A549 (cell line): ENCODE measurements at regions not wholly inside any gene's neighbourhood (a gene's known extent, or its start where the extent isn't known, plus 50 kb on each side); places are given as distances from the start of the nearest gene placed in this dataset.

ENCODE experiments used
- ATAC-seq, 2 experiments: fragments of 200-7000 bp in 1 of 2; fragments of >200 bp in 1 of 2; cut with Nextera tagmentation in 1 of 2; cut with Tn5 transposase in 1 of 2; 3 replicates each; pipeline versions ENCODE4 v1.8.0 to v1.9.1; 2018 to 2020; ENCODE audit warnings: mild to moderate bottlenecking in 1 of 2, moderate library complexity in 1 of 2
- CTCF ChIA-PET: fragments of 300-600 bp; sonication (Branson Sonifier 250); formaldehyde crosslinking; extraction: SDS; loops from one replicate; lab custom pipeline; 2021; ENCODE audit warnings: antibody characterized with exemption, inconsistent platforms; lab: Yijun Ruan, JAX
- POLR2A ChIA-PET: fragments of 350-600 bp; formaldehyde crosslinking; extraction: SDS; loops from one replicate; lab custom pipeline; 2021; ENCODE audit warnings: antibody characterized with exemption, inconsistent platforms; lab: Yijun Ruan, JAX
- DNase-seq, 2 experiments: peaks; one replicate each; pipeline versions ENCODE4 v3.0.0 to v3.0.0-alpha.2; 2011 to 2016; ENCODE audit warnings: low read depth in 1 of 2, low spot score in 1 of 2
- FAIRE-seq: peaks from 2 replicates; lab custom pipeline; 2011; peaks lifted over from hg19 to GRCh38; lab: Jason Lieb, UNC
- H3K27ac ChIP-seq, 2 experiments: fragments of >200 bp; sonication (Bioruptor Twin); formaldehyde crosslinking; 3 replicates each; pipeline ENCODE4 v1.5.1; 2016 to 2017
- H3K4me1 ChIP-seq: fragments of >200 bp; sonication (Bioruptor Twin); formaldehyde crosslinking; 3 replicates; pipeline ENCODE4 v1.6.1; 2016
- H3K4me2 ChIP-seq: fragments of >200 bp; sonication (Bioruptor Twin); formaldehyde crosslinking; 3 replicates; pipeline ENCODE4 v1.6.1; 2016
- H3K4me3 ChIP-seq: fragments of >200 bp; sonication (Bioruptor Twin); formaldehyde crosslinking; 3 replicates; pipeline ENCODE4 v1.5.1; 2016
- H3K9me3 ChIP-seq: fragments of >200 bp; sonication (Bioruptor Twin); formaldehyde crosslinking; 3 replicates; pipeline ENCODE4 v1.6.1; 2016
- ATOH8 ChIP-seq: fragments of 250-450 bp; sonication (Bioruptor Pico); IDR thresholded peaks from 2 replicates; pipeline ENCODE4 v1.5.0; 2020; ENCODE audit warnings: low read depth, mild to moderate bottlenecking, moderate library complexity
- CBX8 ChIP-seq: fragments of 200-600 bp; sonication (generic); IDR thresholded peaks from 2 replicates; pipeline ENCODE4 v1.6.1; 2016
- CHD2 ChIP-seq: fragments of 150-350 bp; IDR thresholded peaks from 2 replicates; pipeline ENCODE4 v1.6.1; 2014; ENCODE audit warnings: low read length; ENCODE audit not compliant: partially characterized antibody
- CTCF ChIP-seq: fragments of >200 bp; sonication (Bioruptor Twin); formaldehyde crosslinking; IDR thresholded peaks from 3 replicates; pipeline ENCODE4 v1.5.1; 2016
- E2F6 ChIP-seq: IDR thresholded peaks from 2 replicates; pipeline ENCODE4 v1.6.1; 2012; ENCODE audit warnings: low read depth, borderline replicate concordance
- EHF ChIP-seq: fragments of 250-450 bp; sonication (Bioruptor Pico); IDR thresholded peaks from 2 replicates; pipeline ENCODE4 v1.5.0; 2020; ENCODE audit warnings: mild to moderate bottlenecking
- EHMT2 ChIP-seq: fragments of 200-600 bp; sonication (generic); IDR thresholded peaks from 2 replicates; pipeline ENCODE4 v1.6.1; 2016; ENCODE audit warnings: antibody characterized with exemption, low read depth, mild to moderate bottlenecking, moderate library complexity
- EP300 ChIP-seq, 2 experiments: fragments of >200 bp; sonication (Bioruptor Twin); formaldehyde crosslinking; IDR thresholded peaks; 2 replicates in 1 of 2; 3 replicates in 1 of 2; pipeline ENCODE4 v1.6.1; 2016 to 2017
- ESRRA ChIP-seq: fragments of 150-350 bp; IDR thresholded peaks from 2 replicates; pipeline ENCODE4 v1.6.1; 2014; ENCODE audit warnings: mild to moderate bottlenecking, low read length, borderline replicate concordance
- FOXS1 ChIP-seq: fragments of 250-450 bp; sonication (Bioruptor Pico); IDR thresholded peaks from 2 replicates; pipeline ENCODE4 v1.5.0; 2020; ENCODE audit warnings: mild to moderate bottlenecking, moderate library complexity
- GATA3 ChIP-seq: IDR thresholded peaks from 2 replicates; pipeline ENCODE4 v1.6.1; 2012; ENCODE audit warnings: borderline replicate concordance
- HDAC2 ChIP-seq: fragments of 200-600 bp; sonication (generic); IDR thresholded peaks from 2 replicates; pipeline ENCODE4 v1.6.1; 2016
- HES2 ChIP-seq: fragments of >200 bp; sonication (Bioruptor Twin); formaldehyde crosslinking; IDR thresholded peaks from 2 replicates; pipeline ENCODE4 v1.6.1; 2016
- JUN ChIP-seq, 2 experiments: fragments of >200 bp; sonication (Bioruptor Twin); formaldehyde crosslinking; IDR thresholded peaks; 2 replicates in 1 of 2; 3 replicates in 1 of 2; pipeline ENCODE4 v1.6.1; 2016 to 2017
- MAFK ChIP-seq: fragments of 450-650 bp; IDR thresholded peaks from 2 replicates; pipeline ENCODE4 v1.6.1; 2014; ENCODE audit not compliant: partially characterized antibody
- MAX ChIP-seq: IDR thresholded peaks from 2 replicates; pipeline ENCODE4 v1.6.1; 2012
- MAZ ChIP-seq: fragments of 150-350 bp; IDR thresholded peaks from 2 replicates; pipeline ENCODE4 v1.6.1; 2014; ENCODE audit warnings: antibody characterized with exemption, low read depth, low read length, borderline replicate concordance
- NFE2L2 ChIP-seq: fragments of 150-350 bp; conservative IDR thresholded peaks from 2 replicates; pipeline ENCODE4 v1.6.1; 2014; ENCODE audit warnings: low read length
- NR3C1 ChIP-seq: fragments of >200 bp; sonication (Bioruptor Twin); formaldehyde crosslinking; IDR thresholded peaks from 3 replicates; pipeline ENCODE4 v1.6.1; 2017
- PHF8 ChIP-seq: fragments of 200-600 bp; sonication (generic); IDR thresholded peaks from 2 replicates; pipeline ENCODE4 v1.6.1; 2016; ENCODE audit warnings: low read depth, mild to moderate bottlenecking, antibody characterized with exemption, moderate library complexity, borderline replicate concordance
- POLR2A ChIP-seq: IDR thresholded peaks from 2 replicates; pipeline ENCODE4 v1.6.1; 2012; ENCODE audit warnings: mild to moderate bottlenecking, low read length
- POLR2AphosphoS2 ChIP-seq: conservative IDR thresholded peaks from 2 replicates; pipeline ENCODE4 v1.6.1; 2012; ENCODE audit warnings: low read length, improper control_type of control experiment, inconsistent platforms
- RARB ChIP-seq: fragments of 250-450 bp; sonication (Bioruptor Pico); IDR thresholded peaks from 2 replicates; pipeline ENCODE4 v1.8.0; 2021; ENCODE audit warnings: mild to moderate bottlenecking, moderate library complexity
- RFX5 ChIP-seq: fragments of 450-650 bp; IDR thresholded peaks from 2 replicates; pipeline ENCODE4 v1.7.1; 2014; ENCODE audit warnings: antibody characterized with exemption, mild to moderate bottlenecking, moderate library complexity
- RNF2 ChIP-seq: fragments of 200-600 bp; sonication (generic); IDR thresholded peaks from 2 replicates; pipeline ENCODE4 v1.6.1; 2016; ENCODE audit warnings: low read depth, mild to moderate bottlenecking, antibody characterized with exemption, moderate library complexity, borderline replicate concordance
- SMC3 ChIP-seq: fragments of >200 bp; sonication (Bioruptor Twin); formaldehyde crosslinking; IDR thresholded peaks from 3 replicates; pipeline ENCODE4 v1.6.1; 2018; ENCODE audit warnings: inconsistent platforms
- SREBF2 ChIP-seq: fragments of 450-650 bp; IDR thresholded peaks from 2 replicates; pipeline ENCODE4 v1.6.1; 2014; ENCODE audit warnings: mild to moderate bottlenecking, moderate library complexity
- TFCP2L1 ChIP-seq: fragments of 250-450 bp; sonication (Bioruptor Pico); IDR thresholded peaks from 2 replicates; pipeline ENCODE4 v1.5.0; 2021; ENCODE audit warnings: mild to moderate bottlenecking
- TP53 ChIP-seq: fragments of 250-450 bp; sonication (Bioruptor Pico); IDR thresholded peaks from 2 replicates; pipeline ENCODE4 v1.5.0; 2021; ENCODE audit warnings: mild to moderate bottlenecking, moderate library complexity
- ZNF302 ChIP-seq: fragments of 250-450 bp; sonication (Bioruptor Pico); IDR thresholded peaks from 2 replicates; pipeline ENCODE4 v1.9.0; 2021; ENCODE audit warnings: inconsistent platforms, mild to moderate bottlenecking, moderate library complexity
- ZSCAN20 ChIP-seq: fragments of 250-450 bp; sonication (Bioruptor Pico); IDR thresholded peaks from 2 replicates; pipeline ENCODE4 v1.8.0; 2022; ENCODE audit warnings: mild to moderate bottlenecking, moderate library complexity
- WGBS: methylation state at CpG from one replicate; pipeline ENCODE4 v1.1.6; 2017; ENCODE audit errors: missing lambda C conversion rate; 5-methylcytosine and 5-hydroxymethylcytosine counted together

GRCh38 chr10:129024046-129024445 is 443.0 kb upstream of the MGMT start (continued):
- TF ChIP-seq EP300 (IDR thresholded peaks at IDR 0.05) (no peak), CBX8 (no peak), TP53 (CRISPR knock-in tag) (no peak)

- Histone ChIP-seq H3K27ac (no peak overlapping the region), H3K4me1 (no peaks in the 10 kb centered on the region), H3K9me3 (no peaks in the 10 kb centered on the region)
- ATAC-seq = no peak
- TF ChIP-seq POLR2AphosphoS2 (no peak), EHMT2 (no peak), RFX5 (no peak), GATA3 (no peak), POLR2A (no peak), TP53 (CRISPR knock-in tag) (no peak), MAX (no peak)
- TF ChIP-seq, all 56 proteins: peak for 0
- Histone ChIP-seq H3K4me3 (no peak overlapping the region), H3K4me2 (no peak overlapping the region)
- DNase-seq (no peak), FAIRE-seq (no peak)
- WGBS = no CpG with 5 or more reads among the region's 10 CpGs
- ChIA-PET CTCF (no interaction called here), POLR2A (no interaction called here)
Measured at GRCh38 chr10:129025787-129026186, 441.3 kb upstream of the MGMT start.

- ChIA-PET CTCF (no interaction called here), POLR2A (no interaction called here)
- no peak for FAIRE-seq
- Histone ChIP-seq H3K4me3 (no peak overlapping the region), H3K4me2 (no peak overlapping the region), H3K27ac (no peak overlapping the region), H3K9me3 (no peaks in the 10 kb centered on the region), H3K4me1 (no peaks in the 10 kb centered on the region)
- WGBS = 20% methylated on average over 5 of the region's 5 CpGs
- TF ChIP-seq ZNF302 (CRISPR knock-in tag) (no peak), NFE2L2 (no peak), HDAC2 (no peak), TP53 (CRISPR knock-in tag) (no peak), RFX5 (no peak), JUN (IDR thresholded peaks at IDR 0.05) (no peak), NR3C1 (no peak), SREBF2 (no peak), ZSCAN20 (CRISPR knock-in tag) (no peak), FOXS1 (CRISPR knock-in tag) (no peak), ATOH8 (CRISPR knock-in tag) (no peak), CBX8 (no peak), TFCP2L1 (CRISPR knock-in tag) (no peak), SMC3 (no peak), RNF2 (no peak), RARB (CRISPR knock-in tag) (no peak), E2F6 (no peak)
- ATAC-seq = no peak
- DNase-seq = no peak
Measured at GRCh38 chr10:129027906-129028305, 439.1 kb upstream of the MGMT start.

GRCh38 chr10:129028451-129028850 is 438.6 kb upstream of the MGMT start:
- Histone ChIP-seq H3K27ac (no peak overlapping the region), H3K4me3 (no peak overlapping the region), H3K9me3 (no peaks in the 10 kb centered on the region), H3K4me1 (no peaks in the 10 kb centered on the region), H3K4me2 (no peak overlapping the region)
- ATAC-seq = no peak
- ChIA-PET CTCF (no interaction called here), POLR2A (no interaction called here)
- no peak for FAIRE-seq
- 17% methylated on average over 7 of the region's 7 CpGs for WGBS
- no peak for DNase-seq
- TF ChIP-seq MAZ (no peak), PHF8 (no peak), CHD2 (no peak), HES2 (no peak), RARB (CRISPR knock-in tag) (no peak), TFCP2L1 (CRISPR knock-in tag) (no peak), RNF2 (no peak), ESRRA (no peak), NR3C1 (no peak), POLR2A (no peak), MAX (no peak), EHF (CRISPR knock-in tag) (no peak), SMC3 (no peak), TP53 (CRISPR knock-in tag) (no peak), CTCF (no peak), MAFK (no peak), ATOH8 (CRISPR knock-in tag) (no peak)
